HG02759 (cell line): ENCODE measurements at regions not wholly inside any gene's neighbourhood (a gene's known extent, or its start where the extent isn't known, plus 50 kb on each side); places are given as distances from the start of the nearest gene placed in this dataset.

Experiments used
- ATAC-seq: cut with Tn5 transposase; IDR thresholded peaks from one replicate; pipeline ENCODE4 v1.9.1; 2021; ENCODE audit warnings: mild to moderate bottlenecking, moderate library complexity; ENCODE audit not compliant: unreplicated experiment

DNA sequence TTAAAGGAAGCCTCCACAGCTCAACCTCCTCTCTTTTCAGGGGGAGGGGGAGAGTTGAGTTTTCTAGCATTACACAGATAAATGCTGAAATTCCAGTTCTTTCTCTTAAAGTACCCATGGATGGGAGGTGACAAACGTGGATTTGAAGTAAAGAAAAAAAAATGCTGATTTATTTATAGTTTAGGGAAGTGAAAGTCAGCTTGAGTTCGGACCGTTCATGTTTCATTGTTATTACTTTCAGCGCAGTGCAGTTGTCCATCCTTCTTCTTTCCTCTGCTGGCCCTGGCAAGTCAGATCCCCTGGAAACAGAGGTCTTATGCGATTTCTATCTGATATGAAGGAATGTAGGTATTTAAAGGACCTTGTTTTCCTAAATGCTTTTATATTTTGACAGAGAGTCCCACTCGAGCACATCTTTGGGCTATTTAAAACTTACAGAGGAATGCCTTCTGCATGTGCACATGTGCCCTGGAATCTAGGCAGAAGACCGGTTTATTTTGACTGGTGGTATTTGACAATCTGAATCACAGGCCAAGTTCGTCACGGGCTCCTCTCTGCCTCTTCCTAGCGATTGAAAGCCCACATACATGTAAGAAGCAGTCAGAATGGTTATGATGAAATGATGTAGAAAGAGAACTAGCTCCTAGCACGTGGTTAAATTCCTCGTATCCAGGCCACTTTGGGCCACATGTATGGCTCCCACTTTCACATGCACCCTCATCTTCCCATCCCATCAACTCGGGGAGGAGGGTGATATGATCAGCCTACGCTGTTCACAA lies 385.2 kb upstream of the KLF4 start:
- ATAC-seq, result peak; percentile 70

DNA sequence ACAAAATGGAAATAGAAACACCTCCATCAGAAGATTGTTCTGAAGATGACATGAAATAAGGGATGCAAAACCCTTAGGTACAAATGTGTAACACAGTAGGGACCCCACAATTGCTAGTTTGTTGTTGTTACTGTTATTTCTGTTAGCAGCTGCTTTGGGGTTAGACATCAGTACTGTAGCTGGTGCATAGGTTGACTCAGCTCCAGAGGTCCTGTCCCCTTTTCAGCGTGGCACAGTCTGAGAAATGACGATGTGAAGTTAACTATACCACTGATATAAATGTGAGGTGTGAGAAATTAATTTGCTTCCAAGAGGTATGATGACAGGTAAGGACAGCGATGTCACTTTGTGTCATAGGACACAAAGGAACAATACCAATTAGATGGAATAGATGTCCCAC lies 384.6 kb upstream of the KLF4 start:
- ATAC-seq, result peak; percentile 37

DNA sequence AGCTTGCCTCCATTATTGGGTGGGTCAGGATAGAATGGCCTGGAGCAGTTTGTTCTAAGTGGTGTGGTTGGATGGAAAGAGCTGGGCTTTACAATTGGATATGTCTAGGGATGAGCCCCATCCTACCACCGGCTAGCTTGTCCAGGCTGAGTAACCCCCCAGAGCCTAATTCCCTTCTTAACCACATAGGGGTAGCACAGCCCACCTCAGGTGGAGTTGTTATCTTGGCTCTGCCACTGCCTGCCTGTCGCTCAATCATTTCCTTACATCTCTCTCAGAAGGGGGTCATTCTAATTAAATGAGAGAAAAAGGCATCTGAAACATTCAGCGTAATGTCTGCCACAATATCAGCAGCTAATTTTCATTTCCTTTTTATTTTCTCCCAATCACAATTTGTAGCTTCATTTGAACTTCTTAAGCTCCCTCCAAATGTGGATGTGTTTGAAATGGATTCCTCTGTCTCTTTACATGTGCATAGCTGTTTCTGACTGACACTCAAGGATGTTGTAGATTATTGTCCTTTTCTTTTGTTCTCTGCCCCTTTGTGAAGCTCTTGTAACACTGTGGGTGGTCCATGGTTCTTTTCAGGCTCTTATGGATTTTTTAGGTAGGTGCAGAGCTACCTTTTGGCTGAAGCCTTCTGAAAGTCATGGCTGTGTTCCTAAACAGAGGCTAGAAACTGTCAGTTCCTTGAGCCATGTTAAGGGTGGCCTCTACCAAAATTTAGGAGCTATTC lies 383.1 kb upstream of the KLF4 start:
- ATAC-seq, result no peak

DNA sequence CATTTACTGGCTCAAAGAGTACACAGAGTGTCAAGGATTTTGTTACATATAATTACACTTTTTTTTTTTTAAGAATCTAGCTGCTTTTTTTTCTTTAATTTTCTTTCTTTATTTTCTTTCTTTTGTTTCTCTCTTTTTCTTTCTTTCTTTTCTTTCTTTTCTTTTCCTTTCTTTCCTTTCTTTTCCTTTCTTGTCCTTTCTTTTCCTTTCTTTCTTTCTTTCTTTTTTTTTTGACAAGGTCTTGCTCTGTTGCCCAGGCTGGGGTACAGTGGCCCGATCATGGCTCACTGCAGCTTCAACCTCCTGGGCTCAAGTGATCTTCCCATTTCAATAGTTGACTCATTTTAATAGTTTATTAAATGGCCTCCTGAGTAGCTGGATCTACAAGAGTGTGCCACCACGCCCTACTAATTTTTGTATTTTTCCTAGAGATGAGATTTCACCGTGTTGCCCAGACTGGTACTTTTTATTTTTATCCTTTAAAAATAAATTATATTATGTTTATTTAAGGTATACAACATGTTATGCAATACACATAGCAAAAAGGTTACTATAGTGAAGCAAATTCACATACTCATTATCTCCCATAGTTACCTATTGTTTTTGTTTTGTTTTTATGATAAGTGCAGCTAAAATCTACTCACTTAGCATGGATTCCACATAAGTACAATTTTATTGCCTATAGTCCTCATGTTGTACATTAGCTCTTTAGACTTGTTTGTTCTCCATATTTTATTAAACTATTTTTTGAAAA lies 381.5 kb upstream of the KLF4 start:
- no peak for ATAC-seq

- ATAC-seq, result no peak
Observed at GRCh38 chr9:107870221-107870620, 380.7 kb upstream of the KLF4 start.

GRCh38 chr9:107869111-107869510 lies 379.5 kb upstream of the KLF4 start:
- ATAC-seq, result no peak

DNA sequence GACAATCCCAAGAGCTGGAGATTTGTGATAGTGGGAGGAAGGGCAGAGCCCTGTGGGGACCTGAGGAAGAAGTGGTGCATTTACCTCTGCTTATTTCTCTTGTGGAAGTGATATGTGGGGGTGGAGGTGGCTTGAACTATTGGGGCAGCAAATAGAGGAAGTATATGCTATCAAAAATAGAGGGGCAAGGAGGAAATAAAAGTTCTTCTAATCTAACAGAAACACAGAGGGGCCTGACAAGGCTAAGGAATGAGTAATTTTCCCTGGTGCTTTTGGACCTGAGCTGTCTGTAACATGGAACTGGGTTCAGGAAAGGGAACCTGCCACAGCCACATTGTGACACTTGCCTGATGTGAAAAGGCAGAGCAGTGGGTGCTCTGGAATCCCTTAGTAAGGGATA lies 378.6 kb upstream of the KLF4 start:
- ATAC-seq, result no peak

DNA sequence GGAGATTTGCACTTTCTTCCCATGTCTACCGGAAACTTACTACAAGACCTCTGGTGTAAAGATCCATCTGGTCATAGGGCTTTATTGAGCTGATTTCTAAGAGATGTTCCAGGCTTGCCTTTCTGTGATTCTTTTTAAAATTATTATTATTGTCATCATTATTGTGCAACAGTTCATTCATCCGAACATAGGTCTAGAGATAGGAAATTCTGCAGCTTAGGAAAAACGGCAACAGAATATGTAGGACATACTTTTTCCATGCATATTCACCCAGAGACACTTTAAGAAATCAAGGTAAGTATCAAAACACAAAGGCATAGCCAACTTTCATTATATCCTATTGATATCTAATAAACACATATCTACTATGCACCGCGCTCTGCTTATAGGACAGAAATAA lies 378.2 kb upstream of the KLF4 start:
- no peak for ATAC-seq

DNA sequence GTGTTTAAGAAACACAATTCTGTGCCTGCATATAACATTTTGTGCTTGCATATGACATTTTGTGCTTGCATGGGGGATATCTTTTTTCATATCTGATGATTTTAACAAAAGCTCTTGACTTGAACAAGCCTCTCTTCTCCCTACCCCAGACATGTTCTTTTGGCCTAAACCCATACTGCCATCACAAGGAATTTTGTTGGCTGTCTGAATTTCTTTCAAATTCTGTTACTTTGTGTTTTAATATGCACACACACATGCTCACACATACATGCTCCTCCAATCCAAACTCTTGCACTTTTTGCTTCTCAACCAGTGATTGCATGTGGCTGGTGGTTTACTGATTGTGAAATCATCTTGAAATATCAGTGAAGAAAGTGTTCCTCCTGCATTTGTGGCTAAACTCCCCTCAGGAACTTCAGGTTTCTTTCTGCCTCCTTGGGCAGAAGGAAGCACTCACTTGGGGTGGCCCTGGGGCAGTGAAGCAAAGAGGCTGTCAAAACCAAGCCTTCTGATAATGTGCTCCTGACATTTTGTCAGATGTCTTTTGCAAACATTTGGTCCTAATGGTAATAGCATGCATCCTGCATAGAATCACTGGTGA lies 377.2 kb upstream of the KLF4 start:
- no peak for ATAC-seq

- no peak for ATAC-seq
Observed at GRCh38 chr9:107863396-107863795, 373.8 kb upstream of the KLF4 start.

DNA sequence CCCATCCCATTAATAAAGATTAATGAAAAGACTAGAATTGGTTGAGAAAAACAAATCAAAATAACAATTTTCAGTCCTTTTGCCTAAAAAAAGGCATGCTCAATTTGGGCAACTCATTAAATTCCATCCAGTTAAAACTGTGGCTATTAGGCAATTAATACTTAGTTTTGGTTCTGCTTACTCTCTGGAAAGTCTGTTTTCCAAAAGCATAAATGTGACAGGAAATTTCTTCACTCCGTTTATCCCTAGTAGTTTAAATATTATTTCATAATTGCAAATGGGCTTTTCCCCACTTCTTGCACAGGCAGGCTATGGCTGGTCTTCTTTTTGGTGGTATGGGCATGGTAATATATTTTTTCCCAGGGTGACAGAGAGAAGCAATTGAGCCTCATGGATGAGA lies 373.3 kb upstream of the KLF4 start:
- no peak for ATAC-seq

GRCh38 chr9:107862323-107862722 lies 372.8 kb upstream of the KLF4 start:
- ATAC-seq, result no peak

GRCh38 chr9:107861075-107861474 lies 371.5 kb upstream of the KLF4 start:
- no peak for ATAC-seq

- no peak for ATAC-seq
Observed at GRCh38 chr9:107858260-107858659, 368.7 kb upstream of the KLF4 start.

DNA sequence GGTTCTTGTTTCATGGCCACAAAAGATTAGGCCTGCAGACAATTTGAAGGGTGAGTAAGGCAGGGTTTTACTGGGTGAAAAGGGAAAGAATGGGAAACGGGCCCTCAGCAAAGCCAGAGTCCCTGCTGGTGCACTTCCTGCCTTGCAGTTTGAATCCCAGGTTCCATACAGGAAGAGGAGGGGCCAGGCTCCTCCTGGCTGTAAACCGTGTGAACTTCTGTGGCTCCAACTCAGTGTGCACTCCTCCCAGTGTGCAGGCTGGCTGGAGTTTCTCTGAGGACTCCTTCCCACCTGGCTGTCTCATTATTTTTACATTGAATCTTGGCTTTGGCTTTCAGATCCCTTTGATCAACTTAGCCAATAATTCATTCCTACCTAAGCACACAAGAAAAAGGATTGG lies 367.1 kb upstream of the KLF4 start:
- no peak for ATAC-seq

GRCh38 chr9:107855164-107855563 lies 365.6 kb upstream of the KLF4 start:
- no peak for ATAC-seq

DNA sequence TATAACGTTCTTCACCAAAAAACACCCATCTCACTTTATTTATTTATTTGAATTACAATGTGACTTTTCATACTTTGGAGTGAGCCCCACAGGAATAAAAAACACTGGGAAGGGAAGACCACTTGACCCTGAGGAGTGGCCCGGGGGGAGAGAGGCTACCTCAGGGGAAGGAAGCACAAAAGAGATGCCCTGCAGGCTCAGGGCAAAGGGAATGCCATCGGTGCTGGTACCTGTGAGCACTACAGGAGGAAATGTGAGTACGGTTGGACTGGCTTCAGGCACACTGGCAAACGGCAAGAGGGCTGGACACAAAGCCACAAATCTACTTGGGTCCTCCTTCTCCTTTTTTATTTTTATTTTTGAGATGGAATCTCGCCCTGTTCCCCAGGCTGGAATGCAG lies 363.9 kb upstream of the KLF4 start:
- no peak for ATAC-seq

- ATAC-seq, result no peak
Observed at GRCh38 chr9:107852891-107853290, 363.3 kb upstream of the KLF4 start.

DNA sequence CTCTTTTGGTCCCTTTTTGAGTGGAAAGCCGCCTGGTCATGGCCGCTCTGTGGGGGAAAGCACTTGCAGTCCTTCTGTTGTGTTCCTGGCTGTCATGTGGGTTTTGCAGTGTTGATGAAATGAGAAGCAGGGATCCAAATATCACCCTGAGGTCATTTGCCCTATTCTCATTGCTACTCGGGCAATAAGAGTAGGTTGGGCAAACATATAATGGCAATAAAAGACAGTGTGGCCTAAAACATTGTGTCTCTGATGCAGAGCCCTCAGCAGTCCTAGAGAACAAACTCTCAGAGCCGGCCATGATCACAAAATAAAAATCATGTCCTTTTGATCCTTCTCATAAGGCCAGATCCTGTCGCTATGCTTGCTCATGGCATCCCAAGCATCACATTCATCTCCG lies 361.1 kb upstream of the KLF4 start:
- ATAC-seq, result no peak

DNA sequence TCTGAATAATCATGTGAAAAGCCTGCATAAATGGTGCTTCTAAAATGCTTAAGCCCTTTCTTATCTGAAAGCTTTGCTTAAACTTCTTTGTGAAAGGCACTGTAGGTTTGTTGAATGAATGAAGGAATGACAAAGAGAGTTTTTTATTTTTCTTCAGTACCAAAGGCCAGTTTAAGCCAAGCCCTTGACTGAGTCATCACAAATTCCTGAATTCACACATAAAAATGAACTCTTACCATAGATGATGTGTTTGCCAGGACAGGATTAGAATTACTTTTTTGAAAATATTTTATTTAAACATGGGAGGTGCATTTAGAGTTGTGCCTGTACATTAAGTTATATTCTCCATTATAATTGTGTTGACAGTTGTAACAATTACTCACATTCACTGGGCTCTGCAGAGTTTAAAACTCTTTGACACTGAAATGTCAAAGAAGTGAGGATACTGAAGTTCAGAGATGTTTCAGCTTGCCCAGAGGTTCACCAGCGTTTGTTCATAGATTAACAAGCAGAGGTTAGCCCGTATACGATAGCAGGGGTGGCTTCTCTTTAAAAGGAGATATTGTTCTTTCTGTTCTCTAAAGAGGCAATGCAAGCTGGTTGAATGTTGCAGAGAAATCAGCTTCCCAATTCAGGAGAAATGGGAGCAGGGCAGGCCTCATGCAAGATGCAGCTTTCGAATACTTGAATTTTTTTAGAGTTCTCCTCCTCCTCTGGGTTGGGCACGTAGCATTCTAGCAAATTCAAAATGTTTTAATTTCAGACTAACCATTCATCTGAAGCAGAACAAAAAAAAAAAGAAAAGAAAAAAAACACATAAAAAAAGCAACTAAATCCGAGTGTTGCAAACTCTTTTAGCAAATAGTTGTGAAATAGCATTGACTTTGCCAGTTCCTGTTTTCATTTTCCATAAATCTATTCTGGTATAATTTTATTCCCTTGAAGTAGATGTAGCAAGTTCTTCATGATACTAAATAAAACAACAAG lies 358.7 kb upstream of the KLF4 start:
- ATAC-seq, result no peak
